Effector memory CD4-positive, alpha-beta T cell (primary cell): ENCODE measurements at regions not wholly inside any gene's neighbourhood (a gene's known extent, or its start where the extent isn't known, plus 50 kb on each side); places are given as distances from the start of the nearest gene placed in this dataset.
"Not testable (repeated sequence)": the region's sequence is repeated elsewhere in the genome, so short reads cannot be mapped to it uniquely, and the experiment has no call there.

Experiments
- DNase-seq, 3 donors: peaks; one replicate each; pipeline ENCODE4 v3.0.0-alpha.2; 2020
- H3K27ac ChIP-seq: 2 replicates; pipeline ENCODE4 v1.7.0; 2013; ENCODE audit warnings: mild to moderate bottlenecking, low read length, moderate library complexity; ENCODE audit not compliant: insufficient read depth, poor library complexity, severe bottlenecking
- H3K27me3 ChIP-seq: replicated peaks from 2 replicates; pipeline ENCODE4 v1.7.0; 2013; ENCODE audit warnings: mild to moderate bottlenecking, low read length; ENCODE audit not compliant: insufficient read depth, control insufficient read depth, poor library complexity, severe bottlenecking
- H3K36me3 ChIP-seq: 2 replicates; pipeline ENCODE4 v1.7.0; 2013; ENCODE audit warnings: mild to moderate bottlenecking, low read length, moderate library complexity; ENCODE audit not compliant: control insufficient read depth, insufficient read depth
- H3K4me1 ChIP-seq: 2 replicates; pipeline ENCODE4 v1.7.0; 2013; ENCODE audit warnings: low read length, mild to moderate bottlenecking; ENCODE audit not compliant: control insufficient read depth, insufficient read depth, poor library complexity, severe bottlenecking
- H3K4me3 ChIP-seq: 2 replicates; pipeline ENCODE4 v1.7.0; 2013; ENCODE audit warnings: low read length, low read depth, mild to moderate bottlenecking; ENCODE audit not compliant: insufficient read depth, poor library complexity, severe bottlenecking
- H3K9me3 ChIP-seq: 2 replicates; pipeline ENCODE4 v1.7.0; 2013; ENCODE audit warnings: mild to moderate bottlenecking, low read length, moderate library complexity; ENCODE audit not compliant: control insufficient read depth

DNA sequence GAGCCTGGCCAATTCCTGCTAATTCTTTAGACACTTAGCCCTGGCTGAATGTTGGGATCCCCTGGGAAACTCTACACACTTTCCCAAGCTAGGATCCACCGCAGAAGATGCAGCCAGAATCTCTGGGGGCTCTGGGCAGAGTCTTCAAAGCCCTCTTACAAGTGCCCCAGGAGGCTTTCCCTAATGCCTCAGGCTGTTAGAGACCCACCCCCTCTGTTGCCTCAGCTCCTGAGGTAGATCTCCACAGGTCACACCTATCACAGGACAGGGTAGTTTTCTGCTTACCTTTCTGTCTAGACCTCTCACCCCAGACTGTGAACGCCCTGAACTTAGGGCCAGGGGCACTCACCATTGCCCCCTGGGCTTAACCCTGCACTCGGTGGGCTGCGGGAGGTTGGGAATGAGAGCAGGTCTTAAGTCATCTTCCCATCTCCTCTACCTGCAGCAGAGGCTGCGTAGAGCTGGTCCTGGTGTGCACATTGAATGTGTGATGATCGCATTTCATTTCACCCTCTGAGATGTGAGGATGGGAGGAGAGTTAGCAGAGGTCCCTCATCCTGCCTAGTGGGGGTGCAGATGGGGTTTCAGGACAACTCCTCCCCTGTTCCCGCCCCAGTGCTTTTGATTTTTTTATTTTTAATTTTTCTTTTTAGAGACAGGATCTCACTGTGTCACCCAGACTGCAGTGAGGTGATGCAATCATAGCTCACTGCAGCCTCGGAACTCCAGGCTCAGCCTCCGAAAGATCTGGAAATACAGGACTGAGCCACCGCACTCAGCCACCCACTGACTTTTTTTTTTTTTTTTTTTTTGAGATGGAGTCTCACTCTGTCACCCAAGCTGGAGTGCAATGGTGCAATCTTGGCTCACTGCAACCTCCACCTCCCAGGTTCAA is 89.0 kb upstream of the LHX1 start:
- Histone ChIP-seq H3K9me3 (no peaks in the 10 kb centered on the region), H3K4me3 (no peak overlapping the region), H3K36me3 (no peaks in the 10 kb centered on the region), H3K27ac (no peak overlapping the region), H3K4me1 (no peaks in the 10 kb centered on the region), H3K27me3 (no peaks in the 10 kb centered on the region)
- no peak for DNase-seq

DNA sequence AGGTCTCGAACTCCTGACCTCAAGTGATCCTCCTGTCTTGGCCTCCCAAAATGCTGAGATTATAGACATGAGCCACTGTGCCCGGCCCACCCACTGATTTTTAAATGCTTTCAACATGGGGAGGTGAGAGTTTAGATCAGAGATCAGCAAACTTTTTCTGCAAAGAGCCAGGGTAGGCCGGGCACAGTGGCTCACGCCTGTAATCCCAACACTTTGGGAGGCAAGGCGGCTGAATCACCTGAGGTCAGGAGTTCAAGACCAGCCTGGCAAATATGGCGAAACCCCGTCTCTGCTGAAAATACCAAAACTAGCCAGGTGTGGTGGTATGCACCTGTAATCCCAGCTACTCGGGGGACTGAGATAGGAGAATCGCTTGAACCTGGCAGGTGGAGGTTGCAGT is 88.3 kb upstream of the LHX1 start:
- H3K27ac ChIP-seq, H3K9me3 ChIP-seq, DNase-seq, H3K36me3 ChIP-seq, H3K27me3 ChIP-seq, H3K4me1 ChIP-seq, H3K4me3 ChIP-seq: not testable (repeated sequence)

DNA sequence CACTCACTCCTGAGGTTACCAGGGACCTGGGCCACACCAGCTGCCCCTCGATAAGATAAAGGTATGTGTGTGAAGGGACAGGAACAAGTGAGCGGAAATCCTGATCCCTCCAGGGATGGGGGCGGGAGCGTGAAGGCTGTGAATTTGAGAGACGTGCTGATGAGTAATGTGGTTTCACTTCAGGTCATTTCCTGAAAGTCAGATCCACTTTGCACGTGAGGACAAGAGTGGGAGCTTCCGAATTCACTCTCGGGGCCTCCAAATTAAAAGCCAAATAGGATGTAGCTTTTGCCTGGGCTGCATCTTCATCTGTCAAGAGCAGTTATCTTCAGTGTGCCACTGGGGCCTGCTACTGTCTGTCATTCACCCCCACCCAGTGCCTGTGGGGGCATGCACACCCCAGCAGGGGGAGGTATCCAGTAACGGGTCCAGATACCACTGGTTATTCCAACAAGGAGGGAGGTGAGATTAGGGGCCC is 87.4 kb upstream of the LHX1 start:
- no peak overlapping the region for H3K27ac ChIP-seq
- no peaks in the 10 kb centered on the region for H3K36me3 ChIP-seq
- no peak overlapping the region for H3K4me3 ChIP-seq
- DNase-seq = no peak
- H3K4me1 ChIP-seq = no peaks in the 10 kb centered on the region
- no peaks in the 10 kb centered on the region for H3K27me3 ChIP-seq
- H3K9me3 ChIP-seq = no peaks in the 10 kb centered on the region

DNA sequence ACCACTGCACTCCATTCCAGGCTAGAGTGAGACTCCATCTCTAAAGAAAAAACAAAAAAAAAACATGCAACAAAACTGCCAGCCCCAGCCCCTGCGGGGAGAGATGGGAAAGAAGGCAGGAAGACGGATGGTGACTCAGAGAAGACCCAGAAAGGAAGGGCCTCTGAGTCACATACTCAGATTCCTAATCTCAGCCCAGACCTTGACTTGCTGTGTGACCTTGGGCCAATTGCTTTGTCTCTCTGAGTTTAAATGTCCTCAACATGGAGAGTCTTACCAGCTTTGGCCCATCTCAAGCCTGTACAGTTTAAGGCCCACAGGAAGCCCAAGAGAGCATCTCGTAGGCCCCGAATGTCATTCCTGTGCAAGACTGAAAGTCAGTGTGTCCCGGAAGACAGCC is 86.5 kb upstream of the LHX1 start:
- Histone ChIP-seq H3K36me3 (no peaks in the 10 kb centered on the region), H3K27ac (no peak overlapping the region), H3K27me3 (peaks cover 4% of the 10 kb centered on the region), H3K4me3 (no peak overlapping the region), H3K9me3 (no peaks in the 10 kb centered on the region), H3K4me1 (no peaks in the 10 kb centered on the region)
- no peak for DNase-seq

DNA sequence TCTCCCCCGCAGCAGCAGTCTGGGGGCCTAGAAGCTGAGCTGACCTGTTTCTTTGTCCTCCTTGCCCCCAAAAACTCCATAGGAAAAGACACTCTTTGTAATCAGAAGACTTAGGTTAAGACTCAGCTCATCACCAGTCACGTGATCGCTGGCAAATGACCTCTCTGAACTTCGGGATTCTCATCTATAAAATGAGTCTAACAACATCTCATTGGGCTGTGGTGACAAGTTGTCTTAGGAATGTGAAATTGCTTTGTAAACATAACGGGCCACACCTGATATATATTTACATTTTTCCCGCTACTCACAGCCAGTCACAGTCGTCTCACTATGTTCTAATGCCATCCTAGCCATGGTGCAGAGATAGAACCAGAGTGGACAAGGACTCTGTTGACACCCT is 86.0 kb upstream of the LHX1 start:
- Histone ChIP-seq H3K27me3 (peaks cover 4% of the 10 kb centered on the region), H3K9me3 (no peaks in the 10 kb centered on the region), H3K27ac (no peak overlapping the region), H3K4me3 (no peak overlapping the region), H3K4me1 (no peaks in the 10 kb centered on the region), H3K36me3 (no peaks in the 10 kb centered on the region)
- DNase-seq = no peak

DNA sequence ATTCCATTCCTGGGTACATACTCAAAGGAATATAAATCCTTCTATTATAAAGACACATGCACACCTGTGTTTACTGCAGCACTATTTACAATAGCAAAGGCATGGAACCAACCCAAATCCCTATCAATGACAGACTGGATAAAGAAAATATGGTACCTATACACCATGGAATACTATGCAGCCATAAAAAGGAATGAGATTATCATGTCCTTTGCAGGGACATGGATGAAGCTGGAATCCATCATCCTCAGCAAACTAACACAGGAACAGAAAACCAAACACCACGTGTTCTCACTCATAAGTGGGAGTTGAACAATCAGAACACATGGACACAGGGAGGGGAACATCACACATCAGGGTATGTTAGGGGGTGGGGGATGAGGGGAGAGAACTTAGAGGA is 84.8 kb upstream of the LHX1 start:
- not testable (repeated sequence) for DNase-seq, H3K36me3 ChIP-seq, H3K27ac ChIP-seq, H3K27me3 ChIP-seq, H3K4me1 ChIP-seq, H3K9me3 ChIP-seq, H3K4me3 ChIP-seq

DNA sequence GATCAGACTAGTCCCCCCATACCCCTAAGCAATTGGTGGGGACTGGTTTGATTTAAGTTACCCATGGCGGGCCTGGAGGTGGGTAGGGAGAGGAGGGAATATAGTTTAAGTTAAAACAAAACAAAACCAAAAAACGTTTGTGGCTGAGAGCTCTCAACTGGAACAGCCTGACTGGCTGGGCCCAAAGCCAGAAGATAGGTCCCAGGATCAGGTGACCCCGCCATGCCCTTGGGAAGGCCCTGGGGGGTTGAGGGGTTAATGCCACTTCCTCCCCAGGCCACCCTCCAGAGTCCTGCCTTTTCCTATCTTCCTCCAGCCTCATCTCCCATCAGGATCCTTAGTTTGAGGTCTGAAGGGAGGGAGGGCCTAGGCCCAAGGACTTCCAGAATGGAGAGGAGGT is 82.3 kb upstream of the LHX1 start:
- no peaks in the 10 kb centered on the region for H3K36me3 ChIP-seq
- H3K9me3 ChIP-seq = no peaks in the 10 kb centered on the region
- DNase-seq = no peak
- peaks cover 4% of the 10 kb centered on the region for H3K27me3 ChIP-seq
- H3K4me3 ChIP-seq = no peak overlapping the region
- no peak overlapping the region for H3K27ac ChIP-seq
- no peaks in the 10 kb centered on the region for H3K4me1 ChIP-seq

DNA sequence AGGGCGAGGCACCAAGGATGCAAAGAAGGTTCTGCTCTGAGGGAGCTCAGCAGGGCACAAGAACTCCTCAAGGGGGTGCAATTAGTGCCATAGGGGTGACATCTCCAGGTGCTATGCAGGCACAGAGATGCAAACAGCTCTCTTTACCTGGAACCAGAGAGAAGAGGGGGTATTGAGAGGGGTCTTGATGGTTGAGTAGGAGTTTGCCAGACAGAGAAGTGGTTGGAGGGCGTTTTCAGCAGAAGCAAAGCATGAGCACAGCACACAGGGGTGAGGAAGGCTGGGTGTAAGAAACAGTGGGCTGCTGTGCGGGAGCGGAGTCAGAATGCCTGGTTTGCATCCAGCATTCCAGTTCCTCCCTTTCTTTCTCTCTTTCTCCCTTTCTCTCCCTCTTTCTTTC is 81.8 kb upstream of the LHX1 start:
- Histone ChIP-seq H3K27ac (no peak overlapping the region), H3K27me3 (peaks cover 4% of the 10 kb centered on the region), H3K9me3 (no peaks in the 10 kb centered on the region), H3K36me3 (no peaks in the 10 kb centered on the region), H3K4me3 (no peak overlapping the region), H3K4me1 (no peaks in the 10 kb centered on the region)
- DNase-seq = no peak

DNA sequence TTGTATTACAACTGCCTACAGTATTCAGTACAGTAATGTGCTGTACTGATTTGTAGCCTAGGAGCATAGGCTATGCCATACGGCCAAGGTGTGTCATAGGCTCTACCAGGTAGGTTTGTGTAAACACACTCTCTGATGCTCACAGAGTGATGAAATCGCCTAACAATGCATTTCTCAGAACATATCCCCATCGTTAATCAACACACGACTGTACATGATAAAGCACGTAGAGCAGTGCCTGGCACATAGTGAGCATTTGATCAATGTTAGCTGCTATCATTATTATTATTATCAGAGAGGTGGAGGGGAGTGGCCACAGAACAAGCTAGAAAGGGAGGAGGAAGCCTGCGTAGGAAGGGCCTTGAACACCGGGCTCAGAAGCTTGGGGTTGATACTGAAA is 81.1 kb upstream of the LHX1 start:
- Histone ChIP-seq H3K27ac (no peak overlapping the region), H3K36me3 (no peaks in the 10 kb centered on the region), H3K4me1 (no peaks in the 10 kb centered on the region), H3K9me3 (no peaks in the 10 kb centered on the region), H3K27me3 (peaks cover 4% of the 10 kb centered on the region), H3K4me3 (no peak overlapping the region)
- DNase-seq = no peak

DNA sequence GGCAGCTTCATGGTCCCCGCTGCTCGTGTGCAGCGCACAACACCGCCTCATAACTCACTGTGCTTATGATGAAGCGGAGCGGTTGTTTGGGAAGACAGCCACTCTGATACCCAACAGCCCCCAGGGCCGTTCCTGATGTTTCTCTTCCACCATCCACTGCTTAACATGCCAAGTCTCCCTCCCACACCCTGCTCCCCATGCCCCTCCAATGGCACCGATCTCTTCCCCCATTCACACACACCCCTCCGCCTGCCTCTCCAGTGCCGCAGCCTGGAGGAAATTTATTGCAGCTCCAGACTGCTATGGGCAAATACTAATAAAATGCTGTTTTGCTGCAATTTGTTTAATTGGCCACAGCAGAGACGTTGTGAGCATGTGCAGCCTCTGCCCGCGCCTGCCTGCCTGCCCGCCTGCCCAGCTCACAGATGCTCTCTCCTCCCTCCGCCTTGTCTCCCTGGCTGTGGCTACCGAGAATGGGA is 80.3 kb upstream of the LHX1 start:
- Histone ChIP-seq H3K4me1 (no peaks in the 10 kb centered on the region), H3K27ac (no peak overlapping the region)
- DNase-seq = no peak

More for the DNA sequence above, 80.3 kb upstream of the LHX1 start:
- peaks cover 4% of the 10 kb centered on the region for H3K27me3 ChIP-seq
- no peaks in the 10 kb centered on the region for H3K36me3 ChIP-seq
- no peaks in the 10 kb centered on the region for H3K9me3 ChIP-seq
- no peak overlapping the region for H3K4me3 ChIP-seq
